OCI-LY3 (cell line): ENCODE measurements at regions not wholly inside any gene's neighbourhood (a gene's known extent, or its start where the extent isn't known, plus 50 kb on each side); places are given as distances from the start of the nearest gene placed in this dataset.

ENCODE experiments used
- EZH2phosphoT487 ChIP-seq: fragments of 200-600 bp; shearing (Covaris generic); IDR thresholded peaks from 2 replicates; pipeline ENCODE4 v1.6.1; 2018; ENCODE audit warnings: antibody characterized with exemption, mixed run types, low read depth
- TF ChIP-seq, protein P1 (sequence below): fragments of 200-600, 300-600 bp; sonication (generic); IDR thresholded peaks from 2 replicates; pipeline ENCODE4 v1.5.1; 2014; ENCODE audit warnings: antibody characterized with exemption, low read length, low read depth

DNA sequence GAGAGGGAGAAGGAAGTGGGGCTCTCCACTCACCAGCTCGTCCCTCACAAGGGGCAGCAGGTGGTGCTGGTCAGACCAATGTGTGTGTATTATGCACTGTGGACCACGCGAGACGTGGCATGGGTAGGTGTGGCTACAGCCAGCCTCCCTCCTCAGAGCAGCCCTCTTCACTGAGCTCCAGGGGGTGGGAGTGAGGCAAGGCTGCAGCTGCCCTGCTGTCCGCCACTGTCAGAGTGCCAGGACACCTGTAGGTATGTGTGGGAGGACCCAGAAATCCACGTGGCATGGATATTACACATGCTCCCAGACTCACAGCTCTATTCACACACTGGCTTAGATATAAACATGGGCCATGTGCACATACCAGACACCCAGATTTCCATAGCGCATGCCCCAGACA lies 90.3 kb downstream of the VEGFA start:
- TF ChIP-seq, protein P1, sequence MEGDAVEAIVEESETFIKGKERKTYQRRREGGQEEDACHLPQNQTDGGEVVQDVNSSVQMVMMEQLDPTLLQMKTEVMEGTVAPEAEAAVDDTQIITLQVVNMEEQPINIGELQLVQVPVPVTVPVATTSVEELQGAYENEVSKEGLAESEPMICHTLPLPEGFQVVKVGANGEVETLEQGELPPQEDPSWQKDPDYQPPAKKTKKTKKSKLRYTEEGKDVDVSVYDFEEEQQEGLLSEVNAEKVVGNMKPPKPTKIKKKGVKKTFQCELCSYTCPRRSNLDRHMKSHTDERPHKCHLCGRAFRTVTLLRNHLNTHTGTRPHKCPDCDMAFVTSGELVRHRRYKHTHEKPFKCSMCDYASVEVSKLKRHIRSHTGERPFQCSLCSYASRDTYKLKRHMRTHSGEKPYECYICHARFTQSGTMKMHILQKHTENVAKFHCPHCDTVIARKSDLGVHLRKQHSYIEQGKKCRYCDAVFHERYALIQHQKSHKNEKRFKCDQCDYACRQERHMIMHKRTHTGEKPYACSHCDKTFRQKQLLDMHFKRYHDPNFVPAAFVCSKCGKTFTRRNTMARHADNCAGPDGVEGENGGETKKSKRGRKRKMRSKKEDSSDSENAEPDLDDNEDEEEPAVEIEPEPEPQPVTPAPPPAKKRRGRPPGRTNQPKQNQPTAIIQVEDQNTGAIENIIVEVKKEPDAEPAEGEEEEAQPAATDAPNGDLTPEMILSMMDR: no peak
- TF ChIP-seq EZH2phosphoT487: no peak
